HEK293 (cell line): ENCODE measurements at regions not wholly inside any gene's neighbourhood (a gene's known extent, or its start where the extent isn't known, plus 50 kb on each side); places are given as distances from the start of the nearest gene placed in this dataset.

Experiments
- CTCF ChIA-PET: fragments of 350-600 bp; formaldehyde crosslinking; extraction: SDS; loops from one replicate; lab custom pipeline; 2021; ENCODE audit warnings: antibody characterized with exemption; lab: Yijun Ruan, JAX
- POLR2A ChIA-PET: fragments of 300-600 bp; formaldehyde crosslinking; extraction: SDS; loops from one replicate; lab custom pipeline; 2020; ENCODE audit warnings: antibody characterized with exemption, inconsistent platforms; lab: Yijun Ruan, JAX
- H3K27ac ChIP-seq: fragments of 200-500 bp; sonication (Bioruptor generic); 2 replicates; pipeline ENCODE4 v1.5.1; 2014; ENCODE audit warnings: low read depth, low read length, control low read depth, inconsistent platforms; ENCODE audit errors: extremely low read depth
- H3K36me3 ChIP-seq, 2 experiments: fragments of 200-500 bp in 1 of 2; sonication (Bioruptor generic) in 1 of 2; 1 replicate in 1 of 2; 2 replicates in 1 of 2; pipeline ENCODE4 v1.5.1; 2014 to 2017; ENCODE audit warnings: inconsistent platforms in 2 of 2, low read length in 2 of 2; ENCODE audit not compliant: control insufficient read depth in 2 of 2, insufficient read depth in 1 of 2
- H3K4me1 ChIP-seq: fragments of 200-500 bp; sonication (Bioruptor generic); 2 replicates; pipeline ENCODE4 v1.5.1; 2014; ENCODE audit warnings: mild to moderate bottlenecking, low read length, inconsistent platforms; ENCODE audit not compliant: control insufficient read depth, insufficient read depth
- H3K4me3 ChIP-seq: 2 replicates; pipeline ENCODE4 v1.5.1; 2011; ENCODE audit warnings: low read depth, mild to moderate bottlenecking, control low read depth, low read length, moderate library complexity
- H3K9me3 ChIP-seq: fragments of 200-500 bp; sonication (Bioruptor generic); 2 replicates; pipeline ENCODE4 v1.5.1; 2014; ENCODE audit warnings: low read depth, low read length, inconsistent platforms; ENCODE audit not compliant: control insufficient read depth, insufficient read depth
- FEZF1 ChIP-seq: fragments of 450-650 bp; formaldehyde crosslinking; IDR thresholded peaks from 2 replicates; pipeline ENCODE4 v1.5.1; 2016; ENCODE audit warnings: missing biosample characterization, missing genetic modification characterization
- HOXD13 ChIP-seq: sonication (generic); formaldehyde crosslinking; IDR thresholded peaks from 2 replicates; pipeline ENCODE4 v1.8.0; 2022; ENCODE audit warnings: missing genetic modification reagents, borderline replicate concordance
- KLF16 ChIP-seq: fragments of 450-650 bp; formaldehyde crosslinking; IDR thresholded peaks from 2 replicates; pipeline ENCODE4 v1.5.1; 2017; ENCODE audit warnings: missing biosample characterization, missing genetic modification characterization
- OSR2 ChIP-seq: fragments of 450-650 bp; formaldehyde crosslinking; IDR thresholded peaks from 2 replicates; pipeline ENCODE4 v1.5.1; 2016; ENCODE audit warnings: missing biosample characterization, missing genetic modification characterization
- PRDM1 ChIP-seq: fragments of 450-650 bp; formaldehyde crosslinking; IDR thresholded peaks from 2 replicates; pipeline ENCODE4; 2016; ENCODE audit warnings: missing biosample characterization, missing genetic modification characterization
- RBAK ChIP-seq: fragments of 450-650 bp; formaldehyde crosslinking; IDR thresholded peaks from 2 replicates; pipeline ENCODE4 v1.5.1; 2016; ENCODE audit warnings: missing biosample characterization, missing genetic modification characterization
- SP7 ChIP-seq: fragments of 450-650 bp; formaldehyde crosslinking; IDR thresholded peaks from 2 replicates; pipeline ENCODE4 v1.5.1; 2016; ENCODE audit warnings: missing biosample characterization, missing genetic modification characterization
- ZFP41 ChIP-seq: fragments of 450-650 bp; formaldehyde crosslinking; IDR thresholded peaks from 2 replicates; pipeline ENCODE4 v1.5.1; 2016; ENCODE audit warnings: missing biosample characterization, missing genetic modification characterization, borderline replicate concordance
- ZFP69B ChIP-seq: fragments of 450-650 bp; formaldehyde crosslinking; IDR thresholded peaks from 2 replicates; pipeline ENCODE4 v1.5.1; 2016; ENCODE audit warnings: missing biosample characterization, missing genetic modification characterization
- ZIC2 ChIP-seq: fragments of 450-650 bp; formaldehyde crosslinking; IDR thresholded peaks from 2 replicates; pipeline ENCODE4 v1.5.1; 2016; ENCODE audit warnings: missing biosample characterization, missing genetic modification characterization
- ZNF148 ChIP-seq: fragments of 450-650 bp; formaldehyde crosslinking; IDR thresholded peaks from 2 replicates; pipeline ENCODE4 v1.5.0; 2017; ENCODE audit warnings: missing biosample characterization, missing genetic modification characterization, borderline replicate concordance
- ZNF175 ChIP-seq: fragments of 450-650 bp; formaldehyde crosslinking; IDR thresholded peaks from 2 replicates; pipeline ENCODE4 v1.5.1; 2016; ENCODE audit warnings: missing biosample characterization, missing genetic modification characterization
- ZNF18 ChIP-seq: fragments of 450-650 bp; formaldehyde crosslinking; IDR thresholded peaks from 2 replicates; pipeline ENCODE4 v1.5.1; 2016; ENCODE audit warnings: missing biosample characterization, missing genetic modification characterization
- ZNF202 ChIP-seq: fragments of 450-650 bp; formaldehyde crosslinking; IDR thresholded peaks from 2 replicates; pipeline ENCODE4 v1.5.1; 2016; ENCODE audit warnings: missing biosample characterization, missing genetic modification characterization, borderline replicate concordance
- ZNF214 ChIP-seq: fragments of 450-650 bp; formaldehyde crosslinking; IDR thresholded peaks from 2 replicates; pipeline ENCODE4 v1.5.1; 2017; ENCODE audit warnings: missing biosample characterization, mild to moderate bottlenecking, missing genetic modification characterization, borderline replicate concordance
- ZNF223 ChIP-seq: fragments of 450-650 bp; formaldehyde crosslinking; IDR thresholded peaks from 2 replicates; pipeline ENCODE4 v1.5.1; 2016; ENCODE audit warnings: missing biosample characterization, missing genetic modification characterization
- ZNF26 ChIP-seq: fragments of 450-650 bp; formaldehyde crosslinking; IDR thresholded peaks from 2 replicates; pipeline ENCODE4 v1.5.1; 2016; ENCODE audit warnings: missing biosample characterization, missing genetic modification characterization
- ZNF335 ChIP-seq: fragments of 450-650 bp; formaldehyde crosslinking; conservative IDR thresholded peaks from 2 replicates; pipeline ENCODE4 v1.5.1; 2016; ENCODE audit warnings: missing biosample characterization, missing genetic modification characterization
- ZNF362 ChIP-seq: fragments of 450-650 bp; formaldehyde crosslinking; IDR thresholded peaks from 2 replicates; pipeline ENCODE4 v1.5.1; 2016; ENCODE audit warnings: missing biosample characterization, missing genetic modification characterization
- ZNF366 ChIP-seq: fragments of 450-650 bp; formaldehyde crosslinking; conservative IDR thresholded peaks from 2 replicates; pipeline ENCODE4 v1.5.1; 2016; ENCODE audit warnings: missing biosample characterization, missing genetic modification characterization
- ZNF394 ChIP-seq: fragments of 450-650 bp; formaldehyde crosslinking; IDR thresholded peaks from 2 replicates; pipeline ENCODE4 v1.5.1; 2016; ENCODE audit warnings: missing biosample characterization, missing genetic modification characterization, mild to moderate bottlenecking, moderate library complexity, borderline replicate concordance
- ZNF404 ChIP-seq: fragments of 450-650 bp; formaldehyde crosslinking; IDR thresholded peaks from 2 replicates; pipeline ENCODE4 v1.5.1; 2017; ENCODE audit warnings: missing biosample characterization, missing genetic modification characterization
- ZNF544 ChIP-seq: fragments of 450-650 bp; formaldehyde crosslinking; IDR thresholded peaks from 2 replicates; pipeline ENCODE4 v1.5.0; 2017; ENCODE audit warnings: missing biosample characterization, missing genetic modification characterization
- ZNF555 ChIP-seq: fragments of 450-650 bp; formaldehyde crosslinking; conservative IDR thresholded peaks from 2 replicates; pipeline ENCODE4 v1.5.1; 2017; ENCODE audit warnings: missing biosample characterization, mild to moderate bottlenecking, missing genetic modification characterization, inconsistent platforms
- ZNF558 ChIP-seq: fragments of 450-650 bp; formaldehyde crosslinking; IDR thresholded peaks from 2 replicates; pipeline ENCODE4 v1.5.1; 2016; ENCODE audit warnings: missing biosample characterization, missing genetic modification characterization
- ZNF629 ChIP-seq: fragments of 450-650 bp; formaldehyde crosslinking; IDR thresholded peaks from 2 replicates; pipeline ENCODE4 v1.5.1; 2017; ENCODE audit warnings: missing biosample characterization, missing genetic modification characterization
- ZNF645 ChIP-seq: fragments of 450-650 bp; formaldehyde crosslinking; IDR thresholded peaks from 2 replicates; pipeline ENCODE4; 2016; ENCODE audit warnings: missing biosample characterization, missing genetic modification characterization
- ZNF768 ChIP-seq: fragments of 450-650 bp; formaldehyde crosslinking; IDR thresholded peaks from 2 replicates; pipeline ENCODE4 v1.5.1; 2018; ENCODE audit warnings: missing biosample characterization, mild to moderate bottlenecking, missing genetic modification characterization
- ZNF777 ChIP-seq: fragments of 450-650 bp; formaldehyde crosslinking; IDR thresholded peaks from 2 replicates; pipeline ENCODE4 v1.5.1; 2017; ENCODE audit warnings: missing biosample characterization, missing genetic modification characterization, borderline replicate concordance
- ZNF785 ChIP-seq: fragments of 450-650 bp; formaldehyde crosslinking; IDR thresholded peaks from 2 replicates; pipeline ENCODE4 v1.5.1; 2016; ENCODE audit warnings: missing biosample characterization, missing genetic modification characterization
- ZSCAN5A ChIP-seq: fragments of 450-650 bp; formaldehyde crosslinking; IDR thresholded peaks from 2 replicates; pipeline ENCODE4 v1.5.1; 2016; ENCODE audit warnings: missing biosample characterization, missing genetic modification characterization
- ZXDB ChIP-seq: fragments of 450-650 bp; formaldehyde crosslinking; IDR thresholded peaks from 2 replicates; pipeline ENCODE4 v1.5.1; 2016; ENCODE audit warnings: missing biosample characterization, missing genetic modification characterization

- TF ChIP-seq ZSCAN5A (no peak), PRDM1 (tag by site-specific recombination) (no peak), ZNF148 (tag by site-specific recombination) (no peak), FEZF1 (tag by site-specific recombination) (no peak), KLF16 (tag by site-specific recombination) (no peak), ZNF558 (tag by site-specific recombination) (no peak), ZNF777 (no peak), ZNF404 (tag by site-specific recombination) (no peak), ZNF366 (tag by site-specific recombination) (no peak), ZNF555 (no peak), ZFP41 (no peak)
Measured at GRCh38 chr4:124046190-124046589, 649.6 kb downstream of the SPRY1 start (continued).

GRCh38 chr4:124053872-124054538 is 657.4 kb downstream of the SPRY1 start:
- ChIA-PET CTCF (no interaction called here), POLR2A (no interaction called here)
- no peaks in the 10 kb centered on the region for H3K36me3 ChIP-seq

GRCh38 chr4:124055336-124055735 is 657.2 kb downstream of the ANKRD50 start:
- Histone ChIP-seq H3K36me3 (no peaks in the 10 kb centered on the region), H3K4me3 (no peak overlapping the region), H3K9me3 (no peaks in the 10 kb centered on the region), H3K27ac (no peak overlapping the region), H3K4me1 (no peaks in the 10 kb centered on the region)
- ChIA-PET CTCF (no interaction called here), POLR2A (no interaction called here)
- TF ChIP-seq ZNF214 (tag by site-specific recombination) (no peak), ZNF394 (no peak), ZNF26 (tag by site-specific recombination) (no peak), ZNF175 (tag by site-specific recombination) (no peak), ZNF629 (no peak), RBAK (tag by site-specific recombination) (no peak), ZIC2 (tag by site-specific recombination) (no peak), ZNF362 (tag by site-specific recombination) (no peak), ZNF645 (tag by site-specific recombination) (no peak), ZNF18 (tag by site-specific recombination) (no peak), ZNF544 (tag by site-specific recombination) (no peak), ZNF768 (tag by site-specific recombination) (no peak)

More at GRCh38 chr4:124053872-124054538, 657.4 kb downstream of the SPRY1 start:
- TF ChIP-seq ZNF785 (tag by site-specific recombination) (no peak), OSR2 (tag by site-specific recombination) (no peak), ZNF223 (tag by site-specific recombination) (no peak), SP7 (no peak), ZFP69B (tag by site-specific recombination) (no peak), ZNF335 (no peak), ZXDB (tag by site-specific recombination) (no peak), HOXD13 (no peak), ZNF202 (tag by site-specific recombination) (no peak)
- Histone ChIP-seq H3K4me3 (no peak overlapping the region), H3K4me1 (no peaks in the 10 kb centered on the region), H3K27ac (no peak overlapping the region), H3K9me3 (no peaks in the 10 kb centered on the region)
